Adipose tissue (tissue), 3 donors: ENCODE measurements at regions not wholly inside any gene's neighbourhood (a gene's known extent, or its start where the extent isn't known, plus 50 kb on each side); places are given as distances from the start of the nearest gene placed in this dataset.

Experiments
- H3K27ac ChIP-seq: one replicate; pipeline ENCODE4 v1.5.1; 2013; ENCODE audit warnings: low read depth, low read length
- WGBS, 3 donors: extraction: QIAGEN DNeasy Blood & Tissue Kit; methylation state at CpG; one replicate each; pipeline ENCODE4 v1.1.7; 2013; 5-methylcytosine and 5-hydroxymethylcytosine counted together
- donor health status: healthy with polysubstance abuse.
- donor health status: Bipolar disorder and iron deficiency.
- donor health status: healthy.

GRCh38 chr3:72412340-72412956, 435.8 kb downstream of the SHQ1 start:
- 83 to 97% (median 88%) methylated on average over 5 of the region's 5 CpGs for WGBS, 3 donors
- no peak overlapping the region for H3K27ac ChIP-seq

DNA sequence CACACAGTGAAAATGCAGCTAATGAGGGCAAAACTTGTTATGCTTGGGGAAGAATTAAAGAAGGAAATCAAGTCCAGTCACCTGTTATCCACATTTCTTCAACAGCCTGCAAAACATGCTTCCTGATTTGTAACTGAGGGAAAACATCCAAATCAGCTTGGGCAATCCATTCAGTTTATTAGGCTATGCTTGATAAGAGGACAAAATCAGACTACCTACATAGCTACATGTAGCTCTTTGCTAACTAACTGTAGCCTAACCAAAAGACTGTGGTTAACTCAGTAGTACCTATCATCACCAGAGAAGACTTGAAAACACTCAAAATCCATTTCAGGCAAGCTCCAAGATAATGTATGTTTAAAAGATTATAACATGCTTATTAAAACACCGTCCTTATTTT, 436.4 kb downstream of the SHQ1 start:
- H3K27ac ChIP-seq: no peak overlapping the region
- 59 to 81% (median 74%) methylated on average over 1 of the region's 1 CpG for WGBS, 3 donors

GRCh38 chr3:72411126-72411525, 437.1 kb downstream of the SHQ1 start:
- H3K27ac ChIP-seq: no peak overlapping the region
- WGBS, 3 donors: 53 to 78% (median 76%) methylated on average over 2 of the region's 2 CpGs

DNA sequence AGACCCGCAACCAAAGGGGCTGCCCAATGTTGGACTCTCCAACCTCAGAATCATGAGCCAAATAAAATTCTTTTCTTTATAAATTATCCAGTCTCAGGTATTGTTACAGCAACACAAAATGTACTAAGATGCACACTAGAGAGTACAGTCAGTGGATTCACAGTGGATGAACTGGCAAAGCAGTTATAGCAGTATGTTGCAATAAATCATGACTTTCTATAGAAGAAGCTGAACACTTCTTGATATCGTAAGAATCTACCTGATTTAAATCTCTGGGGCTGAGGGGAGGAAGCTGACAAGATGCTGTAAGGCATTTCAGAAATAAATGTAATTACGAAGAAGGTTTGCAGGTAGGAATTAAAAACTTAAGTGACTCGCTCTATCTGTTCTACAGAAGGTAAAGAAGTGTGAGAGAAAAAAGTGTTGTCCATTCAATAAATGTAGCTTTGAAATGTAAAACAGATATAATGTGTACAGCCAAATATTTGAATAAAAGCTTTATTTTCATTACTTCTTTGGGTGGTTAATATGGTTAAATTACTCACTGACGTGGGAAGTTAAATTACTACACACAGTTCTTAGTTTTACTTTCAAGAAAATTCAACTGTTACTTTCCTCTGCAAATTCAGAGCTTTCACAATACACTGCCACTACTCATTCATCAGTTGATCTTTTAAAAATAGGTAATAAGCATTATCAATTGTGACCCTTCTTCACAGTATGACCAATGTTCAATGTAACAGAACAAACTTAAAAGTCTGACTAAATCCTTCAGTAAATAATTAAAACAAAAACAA, 439.1 kb downstream of the SHQ1 start:
- WGBS, 3 donors: 76 to 94% (median 81%) methylated on average over 5 of the region's 5 CpGs
- H3K27ac ChIP-seq: no peak overlapping the region

DNA sequence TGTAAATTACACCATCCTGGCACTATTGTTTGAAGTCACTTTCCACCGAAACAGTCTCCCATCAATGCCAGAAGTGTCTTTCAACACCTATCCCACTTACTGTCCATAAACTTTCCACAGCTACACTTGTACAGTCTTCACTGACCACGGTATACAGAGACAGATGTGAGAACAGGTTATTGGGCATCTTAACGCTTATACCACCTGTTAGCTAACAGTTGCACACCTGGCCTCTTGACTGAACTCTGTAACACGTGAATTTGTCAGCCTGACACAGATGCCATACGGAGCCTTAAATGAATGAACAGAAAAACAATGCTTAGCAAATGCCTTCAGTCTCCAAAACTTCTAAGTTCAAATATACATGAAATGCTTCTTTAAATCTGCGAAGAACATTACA, 440.5 kb downstream of the SHQ1 start:
- 60 to 83% (median 82%) methylated on average over 6 of the region's 6 CpGs for WGBS, 3 donors
- H3K27ac ChIP-seq: no peak overlapping the region

DNA sequence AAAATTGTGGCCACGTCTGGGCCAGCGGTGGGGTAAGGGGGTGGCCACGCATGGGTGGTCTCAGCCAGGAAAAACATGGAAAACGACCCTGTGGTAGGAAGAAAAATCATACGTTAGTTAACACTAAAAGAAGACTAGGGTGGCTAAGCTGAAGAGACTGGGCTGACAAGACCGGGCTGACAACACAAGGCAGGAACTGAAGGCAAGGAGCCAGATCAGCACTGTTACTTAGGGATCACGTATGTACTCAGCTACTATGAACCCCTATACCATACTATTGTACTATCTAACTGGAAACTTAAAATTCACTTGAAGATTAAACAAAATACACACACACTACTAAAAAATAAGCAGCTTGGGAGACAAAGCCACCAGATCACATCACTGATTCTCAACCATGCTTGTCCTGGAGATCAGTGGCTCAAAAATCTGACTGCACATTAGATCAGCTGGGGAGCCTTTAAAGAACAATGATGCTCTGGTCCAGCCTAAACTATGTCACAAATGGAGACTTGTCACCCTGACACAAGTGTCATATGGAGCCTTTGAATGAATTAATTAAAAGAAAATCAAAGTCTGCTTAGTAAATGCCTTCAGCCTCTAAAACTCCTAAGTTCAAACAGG, 442.2 kb downstream of the SHQ1 start:
- WGBS, 3 donors: 40 to 43% (median 41%) methylated on average over 7 of the region's 7 CpGs

GRCh38 chr3:72401005-72401545, 447.2 kb downstream of the SHQ1 start:
- WGBS, 3 donors: 91 to 100% (median 95%) methylated on average over 2 of the region's 2 CpGs
- no peak overlapping the region for H3K27ac ChIP-seq

More for the DNA sequence above, 442.2 kb downstream of the SHQ1 start:
- H3K27ac ChIP-seq: no peak overlapping the region

DNA sequence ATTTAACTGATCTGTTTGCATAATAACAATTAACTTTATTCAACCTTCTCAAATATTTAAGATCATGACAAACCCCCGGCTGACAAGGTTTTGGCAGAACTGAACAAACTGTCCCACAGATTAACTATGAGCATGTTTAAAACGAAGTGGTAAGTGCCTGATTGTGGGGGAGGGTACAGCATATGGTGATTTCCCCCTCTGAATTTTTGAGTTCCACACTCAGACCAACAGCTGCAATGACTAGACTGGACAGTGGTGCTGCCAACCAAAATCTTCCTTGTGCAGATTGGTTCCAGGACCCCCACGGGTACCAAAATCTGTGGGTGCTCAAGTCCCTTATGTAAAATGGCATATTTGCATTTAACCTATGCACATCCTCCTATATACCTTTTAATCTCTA, 449.5 kb downstream of the SHQ1 start:
- H3K27ac ChIP-seq: no peak overlapping the region
- WGBS, 3 donors: 43 to 75% (median 73%) methylated on average over 3 of the region's 3 CpGs

DNA sequence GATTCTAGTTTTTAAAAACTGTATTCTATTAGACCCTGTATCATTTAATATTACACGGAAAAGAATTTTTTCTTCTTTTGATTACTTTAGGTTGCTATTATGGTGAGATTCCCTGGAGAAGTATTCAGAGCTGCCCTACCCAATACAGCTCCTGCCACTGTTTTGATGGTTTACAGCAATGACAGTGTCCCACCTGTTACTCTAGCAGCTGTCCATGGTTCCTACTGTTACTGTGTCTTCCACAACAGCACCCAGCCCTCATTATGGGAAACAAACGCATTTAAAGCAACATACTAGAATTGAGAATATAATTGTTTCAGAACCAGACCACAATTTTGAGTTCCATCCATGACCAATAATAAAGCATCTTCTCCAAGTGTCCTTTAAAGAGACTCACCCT, 450.7 kb downstream of the SHQ1 start:
- H3K27ac ChIP-seq: no peak overlapping the region
- 74 to 86% (median 84%) methylated on average over 2 of the region's 2 CpGs for WGBS, 3 donors

- WGBS, 3 donors: 82 to 90% (median 87%) methylated on average over 7 of the region's 7 CpGs
- H3K27ac ChIP-seq: no peak overlapping the region
These were observed 451.3 kb downstream of the SHQ1 start for GRCh38 chr3:72396899-72397298.

GRCh38 chr3:72395776-72396311, 452.4 kb downstream of the SHQ1 start:
- no peak overlapping the region for H3K27ac ChIP-seq
- 68 to 82% (median 79%) methylated on average over 3 of the region's 3 CpGs for WGBS, 3 donors

DNA sequence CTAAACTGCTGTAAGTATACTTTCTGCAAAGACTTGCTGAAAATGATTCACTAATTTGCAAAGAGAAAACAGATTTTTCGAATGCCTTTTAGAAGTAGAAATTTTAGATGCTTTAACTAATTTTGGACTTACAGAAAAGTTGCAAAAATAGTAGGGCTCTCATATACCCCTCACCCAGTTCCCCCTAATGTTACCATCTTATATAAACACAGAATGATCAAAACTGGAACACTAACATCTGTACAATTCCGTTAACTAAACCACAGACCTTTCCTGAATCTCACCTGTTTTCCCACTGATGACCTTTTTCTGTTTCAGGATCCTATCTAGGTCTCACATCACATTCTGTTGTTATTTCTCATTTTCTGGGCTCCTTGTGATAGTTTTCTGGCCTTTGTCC, 454.8 kb downstream of the SHQ1 start:
- WGBS, 3 donors: 90 to 98% (median 93%) methylated on average over 2 of the region's 2 CpGs

GRCh38 chr3:72391659-72392058, 456.6 kb downstream of the SHQ1 start:
- H3K27ac ChIP-seq: no peak overlapping the region
- 44 to 71% (median 54%) methylated on average over 2 of the region's 2 CpGs for WGBS, 3 donors

More for the DNA sequence above, 454.8 kb downstream of the SHQ1 start:
- no peak overlapping the region for H3K27ac ChIP-seq

DNA sequence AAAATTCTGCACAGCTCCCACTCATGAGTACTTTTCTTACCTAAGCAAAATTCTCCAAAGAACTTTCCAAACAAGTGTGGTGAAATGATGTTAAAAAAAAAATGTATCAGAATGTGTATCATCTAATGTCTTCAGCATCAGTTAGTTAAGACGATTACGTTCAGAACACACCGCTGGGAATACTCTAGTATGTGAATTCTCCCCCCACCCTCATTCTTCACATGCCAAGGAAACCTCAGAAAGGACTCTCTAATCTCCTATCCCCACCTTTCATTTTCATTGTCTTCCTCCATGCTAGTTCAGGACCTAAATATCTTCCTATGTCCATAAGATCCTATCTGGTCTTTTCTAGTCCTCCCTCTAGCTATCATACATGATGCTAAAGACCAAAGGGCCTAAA, 457.4 kb downstream of the SHQ1 start:
- 69 to 75% (median 72%) methylated on average over 3 of the region's 3 CpGs for WGBS, 3 donors

GRCh38 chr3:72388644-72389043, 459.6 kb downstream of the SHQ1 start:
- 95% methylated on average over 2 of the region's 2 CpGs for WGBS, 3 donors
- no peak overlapping the region for H3K27ac ChIP-seq

More for the DNA sequence above, 457.4 kb downstream of the SHQ1 start:
- no peak overlapping the region for H3K27ac ChIP-seq

- H3K27ac ChIP-seq: no peak overlapping the region
- 93 to 96% (median 93%) methylated on average over 4 of the region's 4 CpGs for WGBS, 3 donors
These were observed 460.1 kb downstream of the SHQ1 start for GRCh38 chr3:72388117-72388516.

GRCh38 chr3:72386327-72387000, 461.8 kb downstream of the SHQ1 start:
- 94 to 95% (median 94%) methylated on average over 6 of the region's 6 CpGs for WGBS, 3 donors
- no peak overlapping the region for H3K27ac ChIP-seq

GRCh38 chr3:72385167-72385566, 463.1 kb downstream of the SHQ1 start:
- 94 to 97% (median 95%) methylated on average over 3 of the region's 3 CpGs for whole genome bisulfite sequencing, 3 donors
- no peak overlapping the region for H3K27ac ChIP-seq
